GM21360 (cell line): ENCODE measurements at regions not wholly inside any gene's neighbourhood (a gene's known extent, or its start where the extent isn't known, plus 50 kb on each side); places are given as distances from the start of the nearest gene placed in this dataset.
"Not testable (repeated sequence)": the region's sequence is repeated elsewhere in the genome, so short reads cannot be mapped to it uniquely, and the experiment has no call there.

Source experiments
- ATAC-seq: cut with Tn5 transposase; IDR thresholded peaks from one replicate; pipeline ENCODE4 v1.9.1; 2021; ENCODE audit warnings: mild to moderate bottlenecking, moderate library complexity; ENCODE audit not compliant: unreplicated experiment

DNA sequence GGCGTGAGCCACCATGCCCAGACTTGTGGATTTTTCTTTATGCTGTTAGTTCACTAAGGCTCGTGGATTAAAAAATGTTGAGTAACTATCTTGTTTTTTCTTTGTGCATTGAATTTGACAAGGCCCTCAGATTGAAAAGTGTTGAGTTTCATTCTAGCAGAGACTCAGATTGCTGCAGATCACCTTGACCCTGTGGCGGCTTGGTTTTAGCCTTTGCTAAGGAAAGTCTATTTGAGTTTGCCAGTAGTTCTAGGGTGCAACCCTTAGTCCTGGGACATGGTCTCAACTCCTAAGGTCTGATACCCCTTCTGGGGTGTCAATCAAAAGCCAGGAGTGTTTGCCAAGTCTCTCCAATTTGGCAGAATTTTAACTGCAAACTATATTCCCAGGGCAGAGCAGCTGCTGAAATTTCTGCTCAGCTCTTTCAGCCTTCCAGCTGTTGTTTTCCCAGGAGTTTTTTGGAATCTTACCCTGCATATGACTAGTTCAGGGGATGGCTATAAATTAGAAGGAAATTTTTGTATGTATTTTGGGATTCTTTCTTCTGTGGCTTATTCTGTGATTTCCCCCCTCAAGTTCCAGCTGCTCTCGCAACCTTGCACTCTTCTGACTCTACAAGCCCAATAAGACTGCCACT lies 84.3 kb upstream of the HAND1 start:
- ATAC-seq: no peak

DNA sequence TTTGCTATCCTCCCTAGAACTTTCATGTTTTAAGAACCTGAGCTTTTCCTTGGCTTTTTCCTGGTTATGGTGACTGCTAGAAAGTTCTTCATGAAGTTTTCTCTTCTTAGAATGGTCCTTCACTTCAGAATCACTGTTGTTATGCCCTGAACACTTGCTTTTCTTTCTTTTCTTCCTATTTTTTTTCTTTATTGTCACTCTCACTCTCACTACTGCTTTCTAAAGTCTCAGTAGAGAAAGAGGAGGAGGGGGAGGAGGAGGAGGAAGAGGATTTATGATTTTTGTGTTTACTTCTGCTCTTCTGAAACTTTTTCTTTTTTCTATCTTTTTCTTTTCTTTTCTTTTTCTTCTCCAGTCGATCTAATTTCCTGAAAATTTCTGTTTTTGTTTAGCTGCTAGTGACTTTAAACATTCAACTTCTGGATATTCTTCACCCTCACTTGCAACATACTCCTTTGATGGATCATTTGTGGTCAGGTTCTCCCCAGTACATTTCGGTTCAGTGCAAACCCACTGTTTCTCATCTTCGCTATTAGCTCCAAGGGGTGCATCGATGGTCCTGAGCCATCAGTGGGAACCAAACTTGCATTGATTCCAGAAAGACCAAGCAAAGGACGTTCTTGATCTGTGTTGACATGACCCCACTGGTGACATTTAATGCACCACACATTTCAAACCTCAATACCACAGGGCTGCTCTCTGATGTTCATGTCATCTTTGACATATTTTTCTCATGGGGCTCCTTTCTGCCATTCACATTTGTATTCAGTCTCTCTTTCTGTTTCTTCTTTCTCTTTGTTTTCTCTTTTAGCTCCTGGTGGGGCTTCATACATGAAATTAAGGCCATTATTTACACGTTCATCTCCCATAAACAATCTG lies 81.6 kb upstream of the HAND1 start:
- no peak for ATAC-seq

DNA sequence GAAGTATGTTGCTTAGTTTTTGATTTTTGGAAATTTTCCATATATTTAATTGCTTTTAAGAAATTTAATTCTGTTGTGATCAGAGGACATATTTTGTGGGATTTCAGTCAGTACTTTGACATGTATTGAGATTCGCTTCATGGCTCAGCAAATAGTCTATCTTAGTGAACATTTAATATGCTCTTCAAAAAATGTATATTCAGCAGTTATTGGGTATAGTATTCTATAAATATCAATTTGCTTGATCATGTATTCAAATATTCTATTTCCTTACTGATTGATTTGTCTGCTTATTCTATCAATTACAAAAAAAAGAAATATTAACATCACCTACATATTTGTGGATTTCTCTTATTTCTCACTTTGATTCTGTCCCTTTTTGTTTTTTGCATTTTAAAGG lies 79.5 kb upstream of the HAND1 start:
- ATAC-seq: no peak

DNA sequence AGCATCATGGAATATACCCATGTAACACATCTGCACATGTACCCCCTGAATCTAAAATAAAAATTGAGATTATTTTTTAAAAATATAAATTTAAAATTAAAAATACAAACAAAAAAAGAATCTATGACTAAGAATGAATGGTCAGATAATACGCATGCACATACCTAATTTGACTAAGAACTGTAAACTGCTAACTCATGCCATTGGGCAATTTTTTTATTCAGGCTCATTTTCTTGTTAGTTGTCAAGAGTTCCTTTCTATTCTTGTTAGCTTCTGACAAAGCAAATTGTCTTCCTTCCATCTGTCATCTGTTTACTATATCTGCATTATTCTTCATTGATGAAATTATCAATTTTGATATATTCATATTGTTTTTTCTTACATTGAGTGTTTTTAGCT lies 69.5 kb upstream of the HAND1 start:
- ATAC-seq: no peak

DNA sequence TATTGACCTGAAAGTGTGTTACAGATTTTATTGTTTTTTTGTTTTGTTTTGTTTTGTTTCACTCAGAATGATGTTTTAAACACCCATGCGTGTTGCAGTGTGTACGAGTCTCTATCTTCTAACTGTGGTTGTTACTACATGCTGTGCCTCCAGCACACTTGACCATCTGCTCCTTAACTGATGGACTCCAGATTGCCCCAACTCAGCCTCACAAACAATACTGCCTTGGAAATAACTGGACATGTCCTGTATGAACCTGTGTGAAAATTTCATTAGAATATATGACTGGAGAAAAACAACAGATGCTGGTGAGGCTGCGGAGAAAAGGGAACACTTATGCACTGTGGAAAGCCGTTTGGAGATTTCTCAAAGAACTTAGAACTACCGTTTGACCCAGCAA lies 68.7 kb upstream of the HAND1 start:
- no peak for ATAC-seq

DNA sequence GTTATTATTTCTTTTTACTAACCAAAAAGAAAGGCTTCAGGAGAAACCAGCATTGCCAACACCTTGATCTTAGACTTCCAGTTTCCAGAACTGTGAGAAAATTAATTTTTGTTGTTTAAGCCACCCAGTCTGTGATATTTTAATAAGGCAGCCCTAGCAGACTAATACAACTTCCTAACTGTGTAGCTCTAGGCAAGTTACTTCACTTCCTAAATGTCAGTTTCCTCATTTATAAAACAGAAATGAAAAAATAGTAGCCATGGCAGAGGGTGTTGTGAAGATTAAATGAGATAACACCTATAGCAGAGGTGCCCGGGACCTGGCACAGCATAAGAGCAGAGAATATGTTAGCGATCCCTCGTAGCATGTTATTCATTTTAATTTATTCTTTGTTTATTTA lies 66.6 kb upstream of the HAND1 start:
- no peak for ATAC-seq

DNA sequence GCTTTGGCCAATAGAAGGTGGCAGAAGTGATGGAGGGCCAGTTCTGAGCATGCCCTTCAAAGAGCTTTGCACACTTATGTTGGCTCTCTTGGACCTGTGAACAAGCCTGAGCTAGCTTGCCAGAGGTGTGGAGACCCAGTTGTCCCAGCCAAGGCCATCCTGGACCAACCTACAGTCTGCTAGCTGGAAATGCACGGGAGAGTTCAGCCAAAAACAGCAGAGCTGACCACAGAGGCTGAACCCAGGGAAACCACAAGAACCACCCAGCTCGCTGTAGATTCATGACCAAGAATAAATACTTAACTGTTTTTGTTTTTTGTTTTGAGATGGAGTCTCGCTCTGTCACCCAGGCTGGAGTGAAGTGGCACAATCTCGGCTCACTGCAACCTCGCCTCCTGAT lies 65.4 kb upstream of the HAND1 start:
- ATAC-seq: no peak

DNA sequence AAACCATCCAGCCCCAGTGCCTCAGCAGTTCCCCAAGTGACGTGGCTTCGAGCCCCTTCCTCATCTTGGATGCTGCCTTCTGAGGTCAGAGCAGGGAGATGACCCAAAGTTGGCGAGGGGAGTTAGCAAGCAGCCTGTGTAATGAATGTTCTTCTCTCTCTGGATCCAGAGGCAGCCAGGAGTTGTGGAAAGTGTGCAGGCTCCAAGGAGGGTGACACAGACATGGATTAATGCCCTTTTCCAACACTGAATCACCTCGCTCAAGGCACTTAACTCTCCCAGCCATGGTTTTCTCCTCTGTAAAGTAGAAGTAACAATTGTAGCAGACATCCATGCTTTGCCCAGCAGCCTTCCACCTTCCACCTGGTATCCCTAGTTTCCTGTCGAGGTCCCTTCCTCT lies 64.6 kb upstream of the HAND1 start:
- no peak for ATAC-seq

DNA sequence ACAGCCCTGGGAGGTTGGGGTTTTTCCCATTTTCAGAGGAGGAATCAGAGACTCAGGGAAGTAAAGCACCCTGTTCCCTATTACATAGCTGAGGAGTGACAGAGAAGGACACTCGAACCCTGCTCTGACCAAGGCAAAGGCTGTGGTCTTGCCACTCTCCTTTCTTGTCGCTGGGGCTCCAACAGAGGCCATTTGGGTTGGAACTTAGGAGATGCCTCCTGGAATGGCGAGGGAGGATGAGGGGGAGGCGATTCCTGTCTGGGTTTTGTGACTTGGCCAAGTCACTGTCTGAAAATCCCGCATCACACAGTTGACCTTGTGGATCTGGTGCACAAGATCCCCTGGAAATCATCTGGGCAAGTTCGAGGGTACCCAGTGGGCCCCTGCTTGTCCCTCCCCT lies 64.0 kb upstream of the HAND1 start:
- ATAC-seq: no peak

DNA sequence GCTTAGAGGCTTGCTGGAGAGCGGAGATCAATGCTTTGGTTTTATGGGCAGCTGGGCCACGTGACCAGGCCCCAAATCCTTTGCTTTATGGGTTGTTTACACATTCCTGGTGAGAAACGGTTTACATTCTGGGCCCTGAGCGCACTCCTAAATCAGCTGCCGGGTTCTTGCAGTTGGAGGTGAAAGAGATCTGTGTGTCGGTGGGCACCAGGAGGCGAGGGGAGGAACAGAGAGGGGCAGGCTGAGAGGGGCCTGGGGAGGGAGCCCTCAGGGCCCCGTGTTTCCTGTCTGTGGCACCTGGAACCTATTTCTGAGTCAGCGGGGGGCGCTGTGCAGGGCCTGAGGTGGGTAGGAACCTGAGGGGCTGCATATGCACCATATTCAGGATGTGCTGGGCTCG lies 63.5 kb upstream of the HAND1 start:
- no peak for ATAC-seq

DNA sequence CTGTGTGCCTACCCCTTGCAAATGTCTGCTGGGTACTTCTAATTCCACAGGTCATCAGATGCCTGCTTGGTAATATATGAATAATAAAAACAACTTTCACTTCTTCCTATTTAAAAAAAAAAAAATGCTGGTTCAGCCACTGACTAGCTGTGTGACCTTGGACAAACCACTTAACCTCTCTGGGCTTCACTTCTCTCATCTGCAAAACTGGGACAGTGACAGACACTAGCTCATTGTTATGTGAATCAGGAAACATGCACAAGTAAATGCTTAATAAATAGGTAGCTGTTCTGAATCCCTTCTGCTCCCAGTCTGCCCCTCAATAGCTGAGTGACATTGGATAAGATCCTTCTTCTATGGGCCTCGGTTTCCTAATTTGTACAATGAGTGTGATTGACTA lies 62.6 kb upstream of the HAND1 start:
- ATAC-seq: no peak

DNA sequence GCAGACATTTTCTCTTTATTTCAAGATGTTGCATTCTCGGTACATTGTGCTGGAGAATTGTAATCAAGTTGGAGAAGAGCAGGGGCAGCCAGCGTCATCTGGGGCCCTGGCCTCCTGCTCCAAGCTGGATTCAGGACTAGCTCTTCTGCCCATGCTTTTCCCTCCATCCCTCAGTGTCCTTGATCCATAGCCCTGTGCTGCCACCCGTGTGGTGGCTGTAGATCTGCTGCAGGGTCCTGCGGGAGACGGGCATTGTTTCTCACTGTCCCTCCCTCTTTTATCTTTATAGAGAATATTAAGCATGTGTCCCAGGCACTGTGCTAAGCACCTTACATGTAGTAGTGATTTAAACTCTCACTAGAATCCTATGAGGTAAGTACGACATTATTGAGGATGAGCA lies 60.5 kb upstream of the HAND1 start:
- ATAC-seq: no peak

DNA sequence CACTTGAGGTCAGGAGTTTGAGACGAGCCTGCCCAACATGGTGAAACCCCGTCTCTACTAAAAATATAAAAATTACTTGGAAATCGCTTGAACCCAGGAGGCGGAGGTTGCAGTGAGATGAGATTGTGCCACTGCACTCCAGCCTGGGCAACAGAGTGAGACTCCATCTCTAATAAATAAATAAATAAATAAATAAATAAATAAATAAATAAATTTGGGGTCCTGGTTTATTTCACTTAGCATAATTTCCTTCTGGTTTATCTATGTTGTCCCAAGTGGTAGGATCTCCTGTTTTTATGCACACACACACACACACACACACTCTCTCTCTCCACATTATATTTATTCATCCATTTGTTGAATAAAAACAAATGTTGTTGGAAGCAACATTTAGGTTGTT lies 58.4 kb upstream of the HAND1 start:
- ATAC-seq: not testable (repeated sequence)

DNA sequence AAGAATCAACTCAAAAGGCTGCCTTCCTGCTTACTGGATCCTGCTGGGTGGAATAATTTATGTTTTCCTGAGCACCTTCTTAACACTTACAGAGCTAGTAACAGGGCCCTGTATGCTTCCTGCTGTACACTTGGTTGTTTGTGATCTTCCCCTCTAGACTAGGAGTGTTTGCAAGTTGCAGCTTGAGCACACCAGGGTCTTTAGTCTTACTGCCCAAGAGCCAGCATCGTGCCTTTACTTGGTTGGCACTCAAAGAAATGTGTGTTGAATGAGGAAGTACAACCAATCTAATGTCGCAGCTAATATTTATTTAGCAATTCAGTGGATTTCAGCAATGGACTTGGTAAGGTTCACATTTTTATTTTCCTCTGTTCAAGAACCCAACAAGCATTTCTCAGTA lies 57.5 kb upstream of the HAND1 start:
- ATAC-seq: no peak

DNA sequence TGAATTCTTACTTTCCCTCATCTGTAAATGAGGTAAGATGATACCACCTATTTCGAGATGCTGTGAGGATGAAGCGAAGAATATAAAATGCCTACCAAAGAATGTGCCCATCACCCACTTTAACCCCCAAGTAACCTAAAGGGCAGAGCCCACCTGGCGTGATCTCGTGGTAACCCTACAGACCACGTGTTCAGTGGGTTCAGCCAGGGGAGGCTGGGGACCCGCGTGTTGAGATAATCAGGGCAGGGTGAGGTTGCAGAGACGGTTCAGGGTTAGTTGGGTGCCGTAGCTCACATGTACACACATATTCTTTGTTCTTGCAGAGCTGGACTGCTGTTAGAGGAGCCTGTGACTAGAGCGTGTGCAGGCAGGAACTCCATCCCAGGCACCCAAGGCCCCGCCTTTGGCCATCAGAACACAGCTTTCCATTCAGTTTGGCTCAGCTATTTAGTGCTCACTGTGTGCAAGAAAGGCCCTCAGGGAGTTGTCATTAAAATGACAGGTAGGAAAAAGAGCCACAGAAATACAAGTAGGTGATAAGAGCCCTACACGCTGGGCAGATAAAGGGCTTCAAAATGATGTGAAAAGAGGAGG lies 56.5 kb upstream of the HAND1 start:
- no peak for ATAC-seq

DNA sequence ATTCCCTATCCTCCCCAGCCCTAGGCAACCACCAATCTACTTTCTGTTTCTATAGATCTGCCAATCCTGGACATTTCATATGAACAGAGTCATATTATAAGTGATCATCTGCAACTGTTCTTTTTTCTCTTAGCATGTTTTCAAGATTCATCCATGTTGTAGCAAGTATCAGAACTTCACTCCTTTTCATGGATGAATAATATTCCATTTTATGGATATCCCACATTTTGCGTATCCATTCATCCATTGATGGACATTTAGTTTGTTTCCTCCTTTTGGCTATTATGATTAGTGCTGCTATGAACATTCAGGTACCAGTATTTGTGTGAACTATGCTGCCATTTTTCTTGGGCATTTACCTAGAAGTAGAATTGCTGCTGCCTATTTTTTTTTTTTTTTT lies 51.3 kb upstream of the HAND1 start:
- ATAC-seq: no peak

DNA sequence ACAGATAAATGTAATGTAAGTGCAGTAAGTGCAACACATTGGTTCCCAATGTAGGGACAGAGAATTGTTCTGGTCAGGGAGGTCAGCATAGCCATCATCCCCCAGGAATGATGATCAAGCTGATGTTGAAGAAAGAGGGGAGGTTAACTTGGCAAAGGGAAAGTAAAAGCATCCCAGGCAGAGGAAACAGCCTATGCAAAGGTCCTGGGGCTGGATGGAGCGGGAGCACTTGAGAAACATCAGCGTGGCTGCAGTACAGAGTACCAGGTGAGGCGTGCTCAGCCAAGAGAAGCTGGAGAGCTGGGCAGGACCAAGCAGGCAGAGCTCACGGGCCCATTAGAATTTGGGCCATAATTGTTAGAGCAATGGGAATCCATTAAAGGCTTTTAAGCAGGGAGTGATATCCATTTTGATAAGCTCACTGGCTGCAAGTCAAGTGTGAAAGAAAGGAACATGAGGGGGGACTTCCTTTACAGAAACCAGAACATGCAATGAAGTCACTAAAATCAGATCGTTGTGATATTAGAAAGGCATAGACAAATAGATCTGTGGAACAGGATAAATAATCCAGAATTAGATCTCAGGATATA lies 50.1 kb upstream of the HAND1 start:
- ATAC-seq: no peak
